ENCODE measurements at regions not wholly inside any gene's neighbourhood (a gene's known extent, or its start where the extent isn't known, plus 50 kb on each side); places are given as distances from the start of the nearest gene placed in this dataset.

DNA sequence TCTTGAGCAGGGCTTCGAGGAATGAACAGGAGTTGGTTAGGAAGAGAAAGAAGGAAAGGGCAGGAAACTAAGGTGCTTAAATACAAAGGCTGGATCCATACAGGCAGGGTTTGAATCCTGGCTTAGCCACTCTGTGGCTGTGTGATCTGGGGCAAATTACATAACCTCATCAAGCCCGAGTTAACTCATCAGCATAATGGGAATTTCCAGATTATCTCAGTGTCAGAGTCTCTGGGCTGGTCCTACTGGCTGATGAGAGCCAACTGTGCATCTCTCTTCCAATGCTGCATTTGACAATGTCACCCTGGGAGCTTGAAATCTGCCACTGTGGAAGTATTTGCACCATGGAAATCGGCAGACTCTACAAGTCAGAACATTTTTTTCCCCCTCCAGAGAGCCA is 83.8 kb upstream of the SLC6A6 start:
- Histone ChIP-seq H3K56ac (ENCODE audit: insufficient read length, low read depth, low read length) (no peak overlapping the region), H2BK20ac (ENCODE audit: low read depth, low read length, poor library complexity, severe bottlenecking) (no peak overlapping the region), H3K27me3 (ENCODE audit: insufficient read depth, low read length) (no peaks in the 10 kb centered on the region), H3K79me2 (ENCODE audit: insufficient read depth, low read length) (no peaks in the 10 kb centered on the region), H3K14ac (ENCODE audit: insufficient read depth, low read length) (no peak overlapping the region), H2BK5ac (ENCODE audit: insufficient read length, low read length) (no peak overlapping the region), H2BK12ac (ENCODE audit: insufficient read length, low read depth, low read length) (no peak overlapping the region), H2AK5ac (ENCODE audit: insufficient read length, low read length) (no peak overlapping the region), H2BK15ac (ENCODE audit: low read depth, low read length) (no peak overlapping the region), H3T11ph (ENCODE audit: low read length) (no peak overlapping the region), H3K4ac (ENCODE audit: low read depth, low read length) (no peak overlapping the region), H4K5ac (ENCODE audit: insufficient read length, low read depth, low read length) (no peak overlapping the region), H2BK120ac (ENCODE audit: low read depth, low read length, poor library complexity, severe bottlenecking) (no peak overlapping the region), H4K20me1 (ENCODE audit: control insufficient read depth, insufficient read depth, insufficient read length) (no peaks in the 10 kb centered on the region), H3K23me2 (ENCODE audit: insufficient read length, low read depth, low read length, poor library complexity, severe bottlenecking) (no peaks in the 10 kb centered on the region), H3K4me2 (ENCODE audit: insufficient read depth, insufficient read length, low read length) (no peak overlapping the region), H3K9me3 (ENCODE audit: control insufficient read depth, low read depth, low read length) (no peaks in the 10 kb centered on the region), H3K27ac (ENCODE audit: insufficient read length, low read depth, low read length) (no peak overlapping the region), H4K91ac (ENCODE audit: insufficient read length, low read depth, low read length) (no peak overlapping the region), H3K9ac (ENCODE audit: extremely low read depth, insufficient read length, low read length) (no peak overlapping the region), H3K79me1 (ENCODE audit: insufficient read depth, low read depth, low read length, poor library complexity, severe bottlenecking) (no peaks in the 10 kb centered on the region), H3K4me1 (ENCODE audit: insufficient read depth, low read length) (peaks cover 2% of the 10 kb centered on the region; the same call in 1 of the 2 replicates), H3K23ac (ENCODE audit: insufficient read length, low read depth, low read length) (no peak overlapping the region), H4K8ac (replicated peaks; ENCODE audit: insufficient read length, low read depth, low read length) (no peak overlapping the region), H3K18ac (ENCODE audit: insufficient read length, low read depth, low read length) (no peak overlapping the region), H2AFZ (ENCODE audit: low read length) (no peak overlapping the region)
- no CpG with 5 or more reads among the region's 3 CpGs for WGBS (ENCODE audit: extremely low coverage, insufficient read length, low lambda C conversion rate)
- Mint-ChIP-seq H3K27ac (peak overlapping the region in 1 of 3 experiments; percentile 36; a peak in 1 of 7 replicates), H3K4me1 (peaks cover 27 to 35% of the 10 kb centered on the region in 2 experiments), H3K36me3 (ENCODE audit: insufficient read depth in 1 of 3, low read depth in 3 of 3) (peaks cover 0 to 4% (median 0%) of the 10 kb centered on the region in 3 experiments; a peak in 1 of 7 replicates), H3K4me3 (no peak overlapping the region), H3K27me3 (ENCODE audit: low read depth) (peaks cover 9% of the 10 kb centered on the region), H3K9me3 (no peaks in the 10 kb centered on the region)
- TF ChIP-seq, protein P1, sequence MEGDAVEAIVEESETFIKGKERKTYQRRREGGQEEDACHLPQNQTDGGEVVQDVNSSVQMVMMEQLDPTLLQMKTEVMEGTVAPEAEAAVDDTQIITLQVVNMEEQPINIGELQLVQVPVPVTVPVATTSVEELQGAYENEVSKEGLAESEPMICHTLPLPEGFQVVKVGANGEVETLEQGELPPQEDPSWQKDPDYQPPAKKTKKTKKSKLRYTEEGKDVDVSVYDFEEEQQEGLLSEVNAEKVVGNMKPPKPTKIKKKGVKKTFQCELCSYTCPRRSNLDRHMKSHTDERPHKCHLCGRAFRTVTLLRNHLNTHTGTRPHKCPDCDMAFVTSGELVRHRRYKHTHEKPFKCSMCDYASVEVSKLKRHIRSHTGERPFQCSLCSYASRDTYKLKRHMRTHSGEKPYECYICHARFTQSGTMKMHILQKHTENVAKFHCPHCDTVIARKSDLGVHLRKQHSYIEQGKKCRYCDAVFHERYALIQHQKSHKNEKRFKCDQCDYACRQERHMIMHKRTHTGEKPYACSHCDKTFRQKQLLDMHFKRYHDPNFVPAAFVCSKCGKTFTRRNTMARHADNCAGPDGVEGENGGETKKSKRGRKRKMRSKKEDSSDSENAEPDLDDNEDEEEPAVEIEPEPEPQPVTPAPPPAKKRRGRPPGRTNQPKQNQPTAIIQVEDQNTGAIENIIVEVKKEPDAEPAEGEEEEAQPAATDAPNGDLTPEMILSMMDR (conservative IDR thresholded peaks at IDR 0.05), result no peak
- no peak for DNase-seq
